ENCODE measurements at regions not wholly inside any gene's neighbourhood (a gene's known extent, or its start where the extent isn't known, plus 50 kb on each side); places are given as distances from the start of the nearest gene placed in this dataset.
"Not testable (repeated sequence)": the region's sequence is repeated elsewhere in the genome, so short reads cannot be mapped to it uniquely, and the experiment has no call there.

GRCh38 chr17:70320673-70321345 lies 151.5 kb downstream of the KCNJ2 start:
- peak; percentile 49 for DNase-seq (ENCODE audit: extremely low spot score)
- WGBS = 38% methylated on average over 5 of the region's 5 CpGs
- Histone ChIP-seq H3K36me3 (ENCODE audit: insufficient read depth) (no peaks in the 10 kb centered on the region), H3K4me3 (ENCODE audit: low read depth, low read length) (no peak overlapping the region), H3K27ac (ENCODE audit: low read depth) (no peak overlapping the region), H3K4me1 (ENCODE audit: insufficient read depth) (no peaks in the 10 kb centered on the region)

GRCh38 chr17:70321352-70321751 lies 152.0 kb downstream of the KCNJ2 start:
- Histone ChIP-seq H3K4me1 (ENCODE audit: insufficient read depth) (no peaks in the 10 kb centered on the region), H3K27ac (ENCODE audit: low read depth) (no peak overlapping the region), H3K4me3 (ENCODE audit: low read depth, low read length) (no peak overlapping the region), H3K36me3 (ENCODE audit: insufficient read depth) (no peaks in the 10 kb centered on the region)
- DNase-seq (ENCODE audit: extremely low spot score) = no peak
- 55% methylated on average over 4 of the region's 4 CpGs for WGBS

- no peaks in the 10 kb centered on the region for H3K4me1 ChIP-seq (ENCODE audit: insufficient read depth)
- 67% methylated on average over 2 of the region's 2 CpGs for WGBS
Observed at GRCh38 chr17:70323269-70323668, 153.9 kb downstream of the KCNJ2 start.

GRCh38 chr17:70324031-70324430 lies 154.7 kb downstream of the KCNJ2 start:
- no peaks in the 10 kb centered on the region for H3K4me1 ChIP-seq (ENCODE audit: insufficient read depth)
- H3K27ac ChIP-seq (ENCODE audit: low read depth) = no peak overlapping the region
- DNase-seq (ENCODE audit: extremely low spot score) = no peak
- H3K36me3 ChIP-seq (ENCODE audit: insufficient read depth) = no peaks in the 10 kb centered on the region
- WGBS = 94% methylated on average over 1 of the region's 1 CpG
- no peak overlapping the region for H3K4me3 ChIP-seq (ENCODE audit: low read depth, low read length)

More at GRCh38 chr17:70323269-70323668, 153.9 kb downstream of the KCNJ2 start:
- no peak overlapping the region for H3K27ac ChIP-seq (ENCODE audit: low read depth)
- H3K4me3 ChIP-seq (ENCODE audit: low read depth, low read length) = no peak overlapping the region
- no peaks in the 10 kb centered on the region for H3K36me3 ChIP-seq (ENCODE audit: insufficient read depth)
- no peak for DNase-seq (ENCODE audit: extremely low spot score)

- no peaks in the 10 kb centered on the region for H3K4me1 ChIP-seq (ENCODE audit: insufficient read depth)
- DNase-seq (ENCODE audit: extremely low spot score) = no peak
- peak overlapping the region; percentile 23 for H3K27ac ChIP-seq (ENCODE audit: low read depth)
- WGBS = 75% methylated on average over 1 of the region's 1 CpG
- H3K36me3 ChIP-seq (ENCODE audit: insufficient read depth) = no peaks in the 10 kb centered on the region
- H3K4me3 ChIP-seq (ENCODE audit: low read depth, low read length) = no peak overlapping the region
Observed at GRCh38 chr17:70327279-70327678, 157.9 kb downstream of the KCNJ2 start.

- H3K27ac ChIP-seq (ENCODE audit: low read depth) = no peak overlapping the region
- no peak overlapping the region for H3K4me3 ChIP-seq (ENCODE audit: low read depth, low read length)
- H3K36me3 ChIP-seq (ENCODE audit: insufficient read depth) = no peaks in the 10 kb centered on the region
- H3K4me1 ChIP-seq (ENCODE audit: insufficient read depth) = no peaks in the 10 kb centered on the region
- 61% methylated on average over 10 of the region's 10 CpGs for WGBS
- DNase-seq (ENCODE audit: extremely low spot score) = no peak
Observed at GRCh38 chr17:70327723-70328122, 158.4 kb downstream of the KCNJ2 start.

GRCh38 chr17:70329721-70330120 lies 160.4 kb downstream of the KCNJ2 start:
- 82% methylated on average over 2 of the region's 2 CpGs for WGBS
- no peak overlapping the region for H3K27ac ChIP-seq (ENCODE audit: low read depth)
- no peak for DNase-seq (ENCODE audit: extremely low spot score)
- H3K36me3 ChIP-seq (ENCODE audit: insufficient read depth) = no peaks in the 10 kb centered on the region
- H3K4me3 ChIP-seq (ENCODE audit: low read depth, low read length) = no peak overlapping the region
- H3K4me1 ChIP-seq (ENCODE audit: insufficient read depth) = no peaks in the 10 kb centered on the region

GRCh38 chr17:70331066-70331465 lies 161.7 kb downstream of the KCNJ2 start:
- H3K4me3 ChIP-seq (ENCODE audit: low read depth, low read length); H3K36me3 ChIP-seq (ENCODE audit: insufficient read depth); DNase-seq (ENCODE audit: extremely low spot score); H3K27ac ChIP-seq (ENCODE audit: low read depth); H3K4me1 ChIP-seq (ENCODE audit: insufficient read depth): not testable (repeated sequence)
- 98% methylated on average over 1 of the region's 1 CpG for WGBS

GRCh38 chr17:70332356-70333210 lies 163.3 kb downstream of the KCNJ2 start:
- Histone ChIP-seq H3K36me3 (ENCODE audit: insufficient read depth) (no peaks in the 10 kb centered on the region), H3K4me3 (ENCODE audit: low read depth, low read length) (no peak overlapping the region), H3K27ac (ENCODE audit: low read depth) (no peak overlapping the region), H3K4me1 (ENCODE audit: insufficient read depth) (no peaks in the 10 kb centered on the region)
- no peak for DNase-seq (ENCODE audit: extremely low spot score)
- 57% methylated on average over 6 of the region's 6 CpGs for WGBS

- Histone ChIP-seq H3K4me1 (ENCODE audit: insufficient read depth) (no peaks in the 10 kb centered on the region), H3K4me3 (ENCODE audit: low read depth, low read length) (no peak overlapping the region), H3K27ac (ENCODE audit: low read depth) (no peak overlapping the region), H3K36me3 (ENCODE audit: insufficient read depth) (no peaks in the 10 kb centered on the region)
- DNase-seq (ENCODE audit: extremely low spot score) = no peak
- 39% methylated on average over 2 of the region's 2 CpGs for WGBS
Observed at GRCh38 chr17:70336411-70336810, 167.1 kb downstream of the KCNJ2 start.

GRCh38 chr17:70338946-70339354 lies 169.6 kb downstream of the KCNJ2 start:
- no peak overlapping the region for H3K27ac ChIP-seq (ENCODE audit: low read depth)
- no peak for DNase-seq (ENCODE audit: extremely low spot score)
- H3K36me3 ChIP-seq (ENCODE audit: insufficient read depth) = no peaks in the 10 kb centered on the region
- no peak overlapping the region for H3K4me3 ChIP-seq (ENCODE audit: low read depth, low read length)
- H3K4me1 ChIP-seq (ENCODE audit: insufficient read depth) = no peaks in the 10 kb centered on the region
- WGBS = 88% methylated on average over 1 of the region's 1 CpG

GRCh38 chr17:70343114-70343513 lies 173.8 kb downstream of the KCNJ2 start:
- H3K27ac ChIP-seq (ENCODE audit: low read depth) = no peak overlapping the region
- no peaks in the 10 kb centered on the region for H3K4me1 ChIP-seq (ENCODE audit: insufficient read depth)
- no peak overlapping the region for H3K4me3 ChIP-seq (ENCODE audit: low read depth, low read length)
- no peaks in the 10 kb centered on the region for H3K36me3 ChIP-seq (ENCODE audit: insufficient read depth)
- no peak for DNase-seq (ENCODE audit: extremely low spot score)
- 52% methylated on average over 5 of the region's 5 CpGs for WGBS

- DNase-seq (ENCODE audit: extremely low spot score) = no peak
- Histone ChIP-seq H3K27ac (ENCODE audit: low read depth) (no peak overlapping the region), H3K4me1 (ENCODE audit: insufficient read depth) (no peaks in the 10 kb centered on the region), H3K36me3 (ENCODE audit: insufficient read depth) (no peaks in the 10 kb centered on the region), H3K4me3 (ENCODE audit: low read depth, low read length) (peak overlapping the region; percentile 14)
- WGBS = 10% methylated on average over 6 of the region's 6 CpGs
Observed at GRCh38 chr17:70344386-70345060, 175.2 kb downstream of the KCNJ2 start.

- DNase-seq (ENCODE audit: extremely low spot score) = no peak
- no peak overlapping the region for H3K27ac ChIP-seq (ENCODE audit: low read depth)
- H3K4me3 ChIP-seq (ENCODE audit: low read depth, low read length) = no peak overlapping the region
- no peaks in the 10 kb centered on the region for H3K36me3 ChIP-seq (ENCODE audit: insufficient read depth)
- WGBS = 84% methylated on average over 2 of the region's 2 CpGs
- no peaks in the 10 kb centered on the region for H3K4me1 ChIP-seq (ENCODE audit: insufficient read depth)
Observed at GRCh38 chr17:70345061-70345460, 175.7 kb downstream of the KCNJ2 start.

Measured in urinary bladder (tissue), 3 donors.